Tibial artery (tissue), 4 donors: ENCODE measurements at regions not wholly inside any gene's neighbourhood (a gene's known extent, or its start where the extent isn't known, plus 50 kb on each side); places are given as distances from the start of the nearest gene placed in this dataset.
A peak's percentile ranks its signal among the peaks of the same experiment; 100 is the strongest.

Experiments used
- DNase-seq, 2 donors: peaks; one replicate each; pipeline ENCODE4 v3.0.0-alpha.2; 2019
- H3K27ac ChIP-seq, 2 donors: fragments of 200-600 bp; sonication (generic) in 1 of 2; 1 replicate in 1 of 2; 2 replicates in 1 of 2; pipeline ENCODE4 v1.5.1; 2018 to 2019; ENCODE audit warnings: mild to moderate bottlenecking in 1 of 2
- H3K27me3 ChIP-seq, 2 donors: fragments of 200-600 bp; sonication (generic) in 1 of 2; one replicate each; pipeline versions ENCODE4 v1.5.1 to v1.6.0; 2016 to 2019
- H3K36me3 ChIP-seq, 3 donors: fragments of 200-600 bp; sonication (generic) in 2 of 3; one replicate each; pipeline ENCODE4 v1.5.1; 2016 to 2019; ENCODE audit warnings: mild to moderate bottlenecking in 2 of 3
- H3K4me1 ChIP-seq, 4 donors: fragments of 200-600 bp; sonication (generic) in 2 of 4; 1 replicate in 3 of 4; 2 replicates in 1 of 4; pipeline ENCODE4 v1.5.1; 2016 to 2019
- H3K4me3 ChIP-seq, 2 donors: fragments of 200-600 bp; sonication (generic) in 1 of 2; 1 replicate in 1 of 2; 2 replicates in 1 of 2; pipeline ENCODE4 v1.5.1; 2018 to 2019; ENCODE audit warnings: mild to moderate bottlenecking in 2 of 2
- H3K9me3 ChIP-seq, 3 donors: fragments of 200-600 bp; sonication (generic) in 1 of 3; one replicate each; pipeline ENCODE4 v1.5.1; 2016 to 2019
- intact Hi-C: fragments of 100-400 bp; cut with DNase I; formaldehyde crosslinking; loops from one replicate; pipeline ENCODE4 v1.15.0; 2023; ENCODE audit warnings: low total_unique reads
- TF ChIP-seq, protein P1 (sequence below), 2 experiments: fragments of 200-600 bp in 1 of 2; fragments of 450-650 bp in 1 of 2; IDR thresholded peaks; one replicate each; pipeline ENCODE4 v1.5.1; 2017 to 2019; ENCODE audit warnings: antibody characterized with exemption in 2 of 2, mild to moderate bottlenecking in 1 of 2, moderate library complexity in 1 of 2

DNA sequence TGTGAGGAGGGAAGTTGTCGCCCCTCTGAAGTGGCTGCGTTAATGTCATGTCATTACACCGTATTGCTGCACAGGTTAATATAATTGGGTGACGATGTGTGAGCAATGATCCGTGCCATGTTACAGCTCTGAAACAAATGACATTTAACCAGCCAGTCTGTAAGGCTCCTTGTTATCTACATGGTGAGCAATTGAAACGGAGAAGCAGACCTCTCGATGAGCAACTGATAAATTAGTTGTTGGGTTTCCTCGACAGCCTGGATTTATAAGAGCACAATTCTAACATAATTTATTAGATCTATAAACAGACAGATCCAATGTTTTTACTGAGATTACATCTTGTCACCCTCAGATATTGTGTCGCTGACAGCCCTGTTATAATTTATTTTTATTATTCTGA is 49.9 kb upstream of the MAFB start:
- TF ChIP-seq, protein P1, sequence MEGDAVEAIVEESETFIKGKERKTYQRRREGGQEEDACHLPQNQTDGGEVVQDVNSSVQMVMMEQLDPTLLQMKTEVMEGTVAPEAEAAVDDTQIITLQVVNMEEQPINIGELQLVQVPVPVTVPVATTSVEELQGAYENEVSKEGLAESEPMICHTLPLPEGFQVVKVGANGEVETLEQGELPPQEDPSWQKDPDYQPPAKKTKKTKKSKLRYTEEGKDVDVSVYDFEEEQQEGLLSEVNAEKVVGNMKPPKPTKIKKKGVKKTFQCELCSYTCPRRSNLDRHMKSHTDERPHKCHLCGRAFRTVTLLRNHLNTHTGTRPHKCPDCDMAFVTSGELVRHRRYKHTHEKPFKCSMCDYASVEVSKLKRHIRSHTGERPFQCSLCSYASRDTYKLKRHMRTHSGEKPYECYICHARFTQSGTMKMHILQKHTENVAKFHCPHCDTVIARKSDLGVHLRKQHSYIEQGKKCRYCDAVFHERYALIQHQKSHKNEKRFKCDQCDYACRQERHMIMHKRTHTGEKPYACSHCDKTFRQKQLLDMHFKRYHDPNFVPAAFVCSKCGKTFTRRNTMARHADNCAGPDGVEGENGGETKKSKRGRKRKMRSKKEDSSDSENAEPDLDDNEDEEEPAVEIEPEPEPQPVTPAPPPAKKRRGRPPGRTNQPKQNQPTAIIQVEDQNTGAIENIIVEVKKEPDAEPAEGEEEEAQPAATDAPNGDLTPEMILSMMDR (IDR thresholded peaks at IDR 0.05) = no peak
- Histone ChIP-seq H3K27ac (no peak overlapping the region), H3K9me3 (no peaks in the 10 kb centered on the region), H3K36me3 (no peaks in the 10 kb centered on the region), H3K27me3 (peaks cover 0 to 25% of the 10 kb centered on the region in 2 donors), H3K4me3 (no peak overlapping the region), H3K4me1 (no peaks in the 10 kb centered on the region)
- intact Hi-C loops = loop anchor here (5.0 kb wide), 1 partner anchor 208 kb away; no protein-coding TSS in a partner anchor
- DNase-seq = no peak

DNA sequence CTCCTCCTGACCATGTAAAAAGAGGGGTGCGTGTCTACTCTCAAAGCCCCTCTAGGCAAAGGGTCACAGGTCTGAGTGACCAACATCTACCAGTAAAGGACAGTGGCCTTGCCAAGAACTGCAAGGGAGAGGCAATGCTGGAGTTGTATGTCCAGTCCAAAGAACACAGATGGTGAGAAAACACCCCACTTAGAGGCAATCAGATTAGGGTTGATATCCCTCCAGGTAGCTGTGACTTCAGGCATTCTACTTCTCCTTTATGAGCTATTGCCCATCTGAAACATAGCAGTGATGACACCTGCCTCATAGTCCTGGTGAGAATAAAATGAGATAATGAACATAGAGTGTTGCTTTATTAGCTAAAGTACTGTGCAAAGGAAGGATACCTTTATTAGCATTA is 50.8 kb upstream of the MAFB start:
- H3K36me3 ChIP-seq = no peaks in the 10 kb centered on the region
- H3K27ac ChIP-seq = no peak overlapping the region
- no peaks in the 10 kb centered on the region for H3K9me3 ChIP-seq
- no peak overlapping the region for H3K4me3 ChIP-seq
- TF ChIP-seq, protein P1 (IDR thresholded peaks at IDR 0.05) = no peak
- H3K27me3 ChIP-seq = peaks cover 0 to 23% of the 10 kb centered on the region in 2 donors
- H3K4me1 ChIP-seq = peaks cover 0 to 8% (median 3%) of the 10 kb centered on the region in 4 donors
- no peak for DNase-seq
- intact Hi-C loops = loop anchor here (5.0 kb wide), 1 partner anchor 207 kb away; no protein-coding TSS in a partner anchor

DNA sequence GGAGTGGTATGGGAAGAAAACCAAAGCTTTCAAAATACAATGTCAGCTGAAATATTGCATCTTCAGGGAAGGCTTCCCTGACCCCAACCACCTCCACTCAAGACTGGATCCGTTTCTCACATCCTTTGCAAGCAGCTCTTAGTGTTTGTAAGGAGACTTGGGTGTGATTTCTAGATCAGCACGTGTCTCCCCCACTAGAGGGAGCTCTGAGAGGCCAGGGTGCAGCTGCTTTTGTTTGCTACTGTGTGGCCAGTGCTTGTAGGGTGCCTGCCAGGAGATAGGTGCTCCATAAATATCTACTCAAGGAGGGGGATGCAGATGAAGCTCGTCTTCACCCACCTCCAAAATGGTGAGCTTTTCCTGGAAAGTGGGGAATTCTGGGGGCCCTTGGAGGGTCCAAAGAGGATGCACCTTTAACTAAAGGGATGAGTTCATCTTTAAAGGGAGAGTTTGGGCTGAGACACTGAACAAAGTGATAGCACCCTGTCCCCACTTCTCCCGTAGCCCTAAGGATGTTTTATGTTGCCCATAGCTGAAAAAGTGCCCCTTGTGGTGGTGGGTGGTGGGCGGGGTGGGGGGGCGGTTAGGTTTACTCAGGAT is 52.6 kb upstream of the MAFB start:
- Histone ChIP-seq H3K4me3 (no peak overlapping the region), H3K27ac (no peak overlapping the region), H3K27me3 (peaks cover 0 to 13% of the 10 kb centered on the region in 2 donors), H3K36me3 (no peaks in the 10 kb centered on the region), H3K4me1 (peaks cover 0 to 9% (median 3%) of the 10 kb centered on the region in 4 donors), H3K9me3 (no peaks in the 10 kb centered on the region)
- DNase-seq = peak in 1 of 2 donors; percentile 32
- intact Hi-C loops = no loop called here
- TF ChIP-seq, protein P1 (IDR thresholded peaks at IDR 0.05) = peak; percentile 43 to 57

DNA sequence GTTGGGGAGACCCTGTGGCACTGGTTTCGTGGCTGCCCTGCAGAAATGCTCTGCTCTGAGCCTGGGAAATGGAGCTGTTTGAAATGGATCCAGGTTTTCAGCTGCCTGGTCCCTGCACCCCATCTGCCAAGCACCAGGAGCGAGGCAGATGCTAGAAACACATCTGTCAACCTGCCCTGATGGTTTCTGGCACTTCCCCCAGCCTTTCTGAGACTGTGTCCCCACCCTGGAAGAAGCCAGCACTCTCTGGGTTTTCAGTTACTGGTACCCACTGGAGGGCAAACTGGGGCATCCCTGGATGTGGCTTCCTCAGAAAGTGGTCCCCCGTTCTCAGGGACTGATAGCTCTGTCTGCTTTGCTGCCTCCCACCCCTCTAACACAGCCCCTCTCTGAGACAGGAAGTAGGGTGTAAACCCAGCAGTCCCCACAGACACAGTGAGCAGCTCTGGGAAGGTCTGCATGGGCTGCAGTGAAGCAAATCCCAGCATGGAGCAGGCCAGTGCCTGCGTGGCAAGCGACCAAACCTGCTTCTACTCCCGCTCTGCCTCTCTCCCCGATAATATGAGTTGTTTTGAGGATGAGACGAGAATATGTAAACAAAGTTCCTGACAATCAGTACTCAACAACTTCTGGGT is 54.2 kb upstream of the MAFB start:
- intact Hi-C loops = no loop called here
- H3K9me3 ChIP-seq = no peaks in the 10 kb centered on the region
- H3K36me3 ChIP-seq = no peaks in the 10 kb centered on the region
- no peaks in the 10 kb centered on the region for H3K27me3 ChIP-seq
- H3K4me1 ChIP-seq = peaks cover 0 to 10% (median 3%) of the 10 kb centered on the region in 4 donors
- no peak for DNase-seq
- no peak overlapping the region for H3K27ac ChIP-seq
- no peak overlapping the region for H3K4me3 ChIP-seq
- TF ChIP-seq, protein P1 (IDR thresholded peaks at IDR 0.05) = no peak

DNA sequence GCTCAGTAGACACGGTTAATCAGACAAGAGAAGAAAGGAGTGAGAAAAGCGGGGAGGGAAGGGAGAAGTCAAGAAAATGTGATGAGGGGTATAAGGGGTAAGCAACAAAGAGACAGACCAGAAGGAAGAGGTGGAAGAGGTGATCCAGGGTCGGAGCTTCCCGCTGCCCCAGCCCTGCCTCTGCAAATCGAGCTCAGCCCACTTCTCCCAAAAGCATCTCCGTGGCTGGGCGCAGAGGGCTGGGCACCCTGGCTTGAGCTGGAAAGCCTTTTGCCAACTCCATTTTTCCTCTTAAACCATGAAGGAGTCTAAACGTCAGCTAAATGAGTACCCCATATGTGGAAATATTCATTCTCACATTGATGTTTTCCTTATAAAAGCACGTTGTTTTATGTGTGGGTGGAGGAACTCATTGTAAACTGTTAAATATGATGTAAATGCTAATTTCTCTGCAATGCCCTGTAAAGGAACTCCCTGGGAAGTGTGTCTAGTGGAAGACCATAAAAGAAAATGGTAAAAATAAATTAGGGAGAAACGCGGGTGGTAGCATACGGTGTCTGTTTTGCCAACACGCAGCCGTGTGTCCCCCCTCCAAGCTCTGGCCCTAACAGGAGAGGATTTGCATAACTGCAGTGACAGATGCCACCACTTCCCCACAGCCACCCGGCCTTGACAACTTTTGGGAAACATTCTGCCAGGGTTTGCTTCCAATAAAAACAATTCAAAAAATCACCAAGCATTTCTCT is 55.2 kb upstream of the MAFB start:
- Histone ChIP-seq H3K4me1 (peaks cover 0 to 20% (median 5%) of the 10 kb centered on the region in 4 donors), H3K4me3 (no peak overlapping the region), H3K9me3 (no peaks in the 10 kb centered on the region), H3K27ac (no peak overlapping the region), H3K27me3 (no peaks in the 10 kb centered on the region), H3K36me3 (no peaks in the 10 kb centered on the region)
- TF ChIP-seq, protein P1 (IDR thresholded peaks at IDR 0.05) = no peak
- intact Hi-C loops = no loop called here
- DNase-seq = no peak
